Activated CD4-positive, CD25-positive, alpha-beta regulatory T cell treated with anti-CD3 and anti-CD28 coated beads, Interleukin-2, amount 50 U/mL, for 16 hours (primary cell): ENCODE measurements at regions not wholly inside any gene's neighbourhood (a gene's known extent, or its start where the extent isn't known, plus 50 kb on each side); places are given as distances from the start of the nearest gene placed in this dataset.
"Not testable (repeated sequence)": the region's sequence is repeated elsewhere in the genome, so short reads cannot be mapped to it uniquely, and the experiment has no call there.

ENCODE experiments used
- DNase-seq: peaks from one replicate; pipeline ENCODE4 v3.0.0-alpha.2; 2020; ENCODE audit warnings: low read depth, low spot score

- DNase-seq, result no peak
Observed at GRCh38 chr2:34734042-34734441, 1134.9 kb upstream of the FAM98A start.

- DNase-seq, result no peak
Observed at GRCh38 chr2:34731292-34731691, 1132.2 kb upstream of the FAM98A start.

- DNase-seq, result no peak
Observed at GRCh38 chr2:34729845-34730244, 1130.7 kb upstream of the FAM98A start.

- no peak for DNase-seq
Observed at GRCh38 chr2:34724107-34724506, 1125.0 kb upstream of the FAM98A start.

- DNase-seq, result no peak
Observed at GRCh38 chr2:34723683-34724082, 1124.6 kb upstream of the FAM98A start.

GRCh38 chr2:34719206-34719605 is 1120.1 kb upstream of the FAM98A start:
- DNase-seq, result no peak

- DNase-seq, result no peak
Observed at GRCh38 chr2:34705551-34706247, 1106.6 kb upstream of the FAM98A start.

- no peak for DNase-seq
Observed at GRCh38 chr2:34703292-34703691, 1104.2 kb upstream of the FAM98A start.

GRCh38 chr2:34702391-34702790 is 1103.3 kb upstream of the FAM98A start:
- not testable (repeated sequence) for DNase-seq

GRCh38 chr2:34677591-34677990 is 1078.5 kb upstream of the FAM98A start:
- not testable (repeated sequence) for DNase-seq

- not testable (repeated sequence) for DNase-seq
Observed at GRCh38 chr2:34677119-34677531, 1078.0 kb upstream of the FAM98A start.

GRCh38 chr2:34670482-34670881 is 1071.4 kb upstream of the FAM98A start:
- no peak for DNase-seq

GRCh38 chr2:34666821-34667220 is 1067.7 kb upstream of the FAM98A start:
- DNase-seq, result no peak

- DNase-seq, result no peak
Observed at GRCh38 chr2:34664266-34664665, 1065.2 kb upstream of the FAM98A start.

- no peak for DNase-seq
Observed at GRCh38 chr2:34663314-34663713, 1064.2 kb upstream of the FAM98A start.

GRCh38 chr2:34660741-34661140 is 1061.6 kb upstream of the FAM98A start:
- no peak for DNase-seq

GRCh38 chr2:34656632-34657031 is 1057.5 kb upstream of the FAM98A start:
- DNase-seq, result no peak

GRCh38 chr2:34652636-34653035 is 1053.5 kb upstream of the FAM98A start:
- DNase-seq, result no peak

- DNase-seq, result no peak
Observed at GRCh38 chr2:34646901-34647300, 1047.8 kb upstream of the FAM98A start.

GRCh38 chr2:34632327-34632726 is 1033.2 kb upstream of the FAM98A start:
- no peak for DNase-seq

- DNase-seq, result no peak
Observed at GRCh38 chr2:34627003-34627402, 1027.9 kb upstream of the FAM98A start.

GRCh38 chr2:34604164-34604563 is 1005.1 kb upstream of the FAM98A start:
- no peak for DNase-seq

- no peak for DNase-seq
Observed at GRCh38 chr2:34602262-34602661, 1003.2 kb upstream of the FAM98A start.

GRCh38 chr2:34601561-34601960 is 1002.5 kb upstream of the FAM98A start:
- no peak for DNase-seq
